CD4-positive, alpha-beta T cell treated with Interleukin-15 for 4 hours (primary cell): ENCODE measurements at regions not wholly inside any gene's neighbourhood (a gene's known extent, or its start where the extent isn't known, plus 50 kb on each side); places are given as distances from the start of the nearest gene placed in this dataset.

Experiments used
- DNase-seq: peaks from one replicate; pipeline ENCODE4 v3.0.0-alpha.2; 2020; ENCODE audit warnings: low spot score

- no peak for DNase-seq
Measured at GRCh38 chr6:108778421-108779186, 69.6 kb upstream of the ARMC2 start.

GRCh38 chr6:108779536-108780275 is 68.5 kb upstream of the ARMC2 start:
- DNase-seq: no peak

GRCh38 chr6:108780784-108781183 is 67.4 kb upstream of the ARMC2 start:
- no peak for DNase-seq

- DNase-seq: no peak
Measured at GRCh38 chr6:108781419-108782100, 66.7 kb upstream of the ARMC2 start.

GRCh38 chr6:108782179-108783041 is 65.8 kb upstream of the ARMC2 start:
- peak; percentile 85 for DNase-seq

GRCh38 chr6:108785653-108786052 is 62.6 kb upstream of the ARMC2 start:
- no peak for DNase-seq

- DNase-seq: no peak
Measured at GRCh38 chr6:108788416-108788815, 59.8 kb upstream of the ARMC2 start.

- DNase-seq: no peak
Measured at GRCh38 chr6:108789475-108789874, 58.7 kb upstream of the ARMC2 start.

- DNase-seq: no peak
Measured at GRCh38 chr6:108791700-108792099, 56.5 kb upstream of the ARMC2 start.

GRCh38 chr6:108793516-108794251 is 54.5 kb upstream of the ARMC2 start:
- DNase-seq: no peak

- DNase-seq: no peak
Measured at GRCh38 chr6:108795122-108795521, 53.1 kb upstream of the ARMC2 start.

GRCh38 chr6:108795814-108796213 is 52.4 kb upstream of the ARMC2 start:
- no peak for DNase-seq

- no peak for DNase-seq
Measured at GRCh38 chr6:108796875-108797274, 51.3 kb upstream of the ARMC2 start.

- DNase-seq: no peak
Measured at GRCh38 chr6:108797951-108798669, 50.1 kb upstream of the ARMC2 start.
